ENCODE measurements at regions not wholly inside any gene's neighbourhood (a gene's known extent, or its start where the extent isn't known, plus 50 kb on each side); places are given as distances from the start of the nearest gene placed in this dataset.

- POLR2A ChIA-PET: no interaction called here
- H3K27me3 Mint-ChIP-seq: peaks cover 0 to 11% (median 5%) of the 10 kb centered on the region in 5 donors
- H3K4me3 Mint-ChIP-seq: no peak overlapping the region
- ATAC-seq (no peak), DNase-seq (no peak)
- H3K4me1 Mint-ChIP-seq: peaks cover 0 to 18% (median 0%) of the 10 kb centered on the region in 4 donors
- H3K27ac Mint-ChIP-seq: no peak overlapping the region
- no peaks in the 10 kb centered on the region for H3K9me3 Mint-ChIP-seq
- peaks cover 0 to 2% (median 0%) of the 10 kb centered on the region in 3 donors for H3K36me3 Mint-ChIP-seq
Observed at GRCh38 chr2:88854528-88854927, 163.1 kb downstream of the RPIA start.

- peaks cover 0 to 12% (median 2%) of the 10 kb centered on the region in 5 donors for H3K27me3 Mint-ChIP-seq
- DNase-seq: no peak
- H3K4me3 Mint-ChIP-seq: peak overlapping the region in 1 of 10 donors; percentile 2
- H3K9me3 Mint-ChIP-seq: no peaks in the 10 kb centered on the region
- peak in 1 of 2 donors; percentile 20 for ATAC-seq
- H3K4me1 Mint-ChIP-seq: peaks cover 0 to 14% (median 0%) of the 10 kb centered on the region in 4 donors
- POLR2A ChIA-PET: interaction anchor here (0.9 kb wide), 1 partner anchor 18 kb away, joined by 3 read pairs; no protein-coding TSS in a partner anchor
- peaks cover 0 to 3% (median 0%) of the 10 kb centered on the region in 3 donors for H3K36me3 Mint-ChIP-seq
- no peak overlapping the region for H3K27ac Mint-ChIP-seq
Observed at GRCh38 chr2:88855620-88856408, 164.3 kb downstream of the RPIA start.

GRCh38 chr2:88856409-88857135 lies 165.1 kb downstream of the RPIA start:
- ATAC-seq: no peak

GRCh38 chr2:88857274-88857741 lies 165.8 kb downstream of the RPIA start:
- Mint-ChIP-seq H3K27ac (peak overlapping the region in 1 of 10 donors; percentile 6), H3K27me3 (peaks cover 0 to 20% (median 8%) of the 10 kb centered on the region in 5 donors), H3K4me3 (peak overlapping the region in 1 of 10 donors; percentile 75), H3K9me3 (no peaks in the 10 kb centered on the region), H3K36me3 (peaks cover 0 to 3% (median 0%) of the 10 kb centered on the region in 3 donors), H3K4me1 (peaks cover 0 to 12% (median 0%) of the 10 kb centered on the region in 4 donors)
- ATAC-seq: no peak
- no peak for DNase-seq
- POLR2A ChIA-PET: no interaction called here

More at GRCh38 chr2:88856409-88857135, 165.1 kb downstream of the RPIA start:
- peak overlapping the region in 3 of 10 donors; percentile 1 to 57 (median 6) for H3K27ac Mint-ChIP-seq
- peaks cover 0 to 19% (median 6%) of the 10 kb centered on the region in 5 donors for H3K27me3 Mint-ChIP-seq
- H3K9me3 Mint-ChIP-seq: no peaks in the 10 kb centered on the region
- DNase-seq: no peak
- peak overlapping the region in 1 of 10 donors; percentile 75 for H3K4me3 Mint-ChIP-seq
- H3K36me3 Mint-ChIP-seq: peaks cover 0 to 3% (median 0%) of the 10 kb centered on the region in 3 donors
- H3K4me1 Mint-ChIP-seq: peaks cover 0 to 14% (median 0%) of the 10 kb centered on the region in 4 donors
- POLR2A ChIA-PET: interaction anchor here (0.9 kb wide), 1 partner anchor 19 kb away, joined by 3 read pairs; no protein-coding TSS in a partner anchor

- no peak for DNase-seq
- Mint-ChIP-seq H3K4me1 (peaks cover 0 to 7% (median 0%) of the 10 kb centered on the region in 4 donors), H3K4me3 (peak overlapping the region in 1 of 10 donors; percentile 75), H3K27me3 (peaks cover 0 to 17% (median 8%) of the 10 kb centered on the region in 5 donors), H3K27ac (peak overlapping the region in 1 of 10 donors; percentile 67), H3K36me3 (peaks cover 0 to 3% (median 0%) of the 10 kb centered on the region in 3 donors), H3K9me3 (no peaks in the 10 kb centered on the region)
- no peak for ATAC-seq
- POLR2A ChIA-PET: interaction anchor here (1.0 kb wide), 1 partner anchor 20 kb away, joined by 3 read pairs; no protein-coding TSS in a partner anchor
Observed at GRCh38 chr2:88857951-88858411, 166.5 kb downstream of the RPIA start.

- Mint-ChIP-seq H3K27ac (peak overlapping the region in 1 of 10 donors; percentile 30), H3K9me3 (no peaks in the 10 kb centered on the region), H3K4me3 (peak overlapping the region in 2 of 10 donors; percentile 54 to 83), H3K27me3 (peaks cover 0 to 29% (median 12%) of the 10 kb centered on the region in 5 donors), H3K36me3 (peaks cover 0 to 3% (median 0%) of the 10 kb centered on the region in 3 donors), H3K4me1 (peaks cover 0 to 2% (median 0%) of the 10 kb centered on the region in 4 donors)
- ATAC-seq: no peak
- no peak for DNase-seq
- POLR2A ChIA-PET: no interaction called here
Observed at GRCh38 chr2:88859461-88859860, 168.0 kb downstream of the RPIA start.

GRCh38 chr2:88860421-88861075 lies 169.1 kb downstream of the RPIA start:
- peak overlapping the region in 1 of 10 donors; percentile 83 for H3K4me3 Mint-ChIP-seq
- DNase-seq (no peak), ATAC-seq (no peak)
- H3K27ac Mint-ChIP-seq: peak overlapping the region in 2 of 10 donors; percentile 33 to 50
- H3K27me3 Mint-ChIP-seq: peaks cover 0 to 36% (median 14%) of the 10 kb centered on the region in 5 donors
- POLR2A ChIA-PET: interaction anchor here (2.2 kb wide), 1 partner anchor 28 kb away, joined by 7 read pairs; no protein-coding TSS in a partner anchor
- H3K36me3 Mint-ChIP-seq: peaks cover 0 to 3% (median 0%) of the 10 kb centered on the region in 3 donors
- peaks cover 0 to 10% (median 4%) of the 10 kb centered on the region in 4 donors for H3K4me1 Mint-ChIP-seq
- H3K9me3 Mint-ChIP-seq: no peaks in the 10 kb centered on the region

- Mint-ChIP-seq H3K36me3 (no peaks in the 10 kb centered on the region), H3K4me3 (peak overlapping the region in 7 of 10 donors; percentile 18 to 77 (median 38)), H3K9me3 (no peaks in the 10 kb centered on the region), H3K27me3 (peaks cover 0 to 37% (median 21%) of the 10 kb centered on the region in 5 donors), H3K4me1 (peaks cover 3 to 30% (median 20%) of the 10 kb centered on the region in 4 donors), H3K27ac (peak overlapping the region in 4 of 10 donors; percentile 23 to 54 (median 36))
- ATAC-seq: peak in 1 of 2 donors; percentile 46
- POLR2A ChIA-PET: no interaction called here
- no peak for DNase-seq
Observed at GRCh38 chr2:88865801-88866371, 174.4 kb downstream of the RPIA start.

GRCh38 chr2:88866756-88867155 lies 175.3 kb downstream of the RPIA start:
- no peak for ATAC-seq
- no peak for DNase-seq
- H3K27ac Mint-ChIP-seq: peak overlapping the region in 2 of 10 donors; percentile 33 to 81
- H3K27me3 Mint-ChIP-seq: peaks cover 3 to 34% (median 17%) of the 10 kb centered on the region in 5 donors
- no peaks in the 10 kb centered on the region for H3K36me3 Mint-ChIP-seq
- H3K4me1 Mint-ChIP-seq: peaks cover 3 to 30% (median 20%) of the 10 kb centered on the region in 4 donors
- POLR2A ChIA-PET: no interaction called here
- peak overlapping the region in 8 of 10 donors; percentile 9 to 77 (median 45) for H3K4me3 Mint-ChIP-seq
- H3K9me3 Mint-ChIP-seq: no peaks in the 10 kb centered on the region

- POLR2A ChIA-PET: no interaction called here
- H3K27ac Mint-ChIP-seq: no peak overlapping the region
- H3K4me3 Mint-ChIP-seq: peak overlapping the region in 1 of 10 donors; percentile 1
- ATAC-seq (no peak), DNase-seq (no peak)
- no peaks in the 10 kb centered on the region for H3K9me3 Mint-ChIP-seq
- H3K36me3 Mint-ChIP-seq: no peaks in the 10 kb centered on the region
- H3K4me1 Mint-ChIP-seq: peaks cover 3 to 30% (median 20%) of the 10 kb centered on the region in 4 donors
- peaks cover 5 to 29% (median 14%) of the 10 kb centered on the region in 5 donors for H3K27me3 Mint-ChIP-seq
Observed at GRCh38 chr2:88868861-88869260, 177.4 kb downstream of the RPIA start.

GRCh38 chr2:88870267-88870839 lies 178.9 kb downstream of the RPIA start:
- H3K36me3 Mint-ChIP-seq: no peaks in the 10 kb centered on the region

More at GRCh38 chr2:88870267-88870839, 178.9 kb downstream of the RPIA start:
- POLR2A ChIA-PET: no interaction called here
- H3K4me3 Mint-ChIP-seq: no peak overlapping the region
- H3K4me1 Mint-ChIP-seq: peaks cover 3 to 23% (median 16%) of the 10 kb centered on the region in 4 donors
- no peaks in the 10 kb centered on the region for H3K9me3 Mint-ChIP-seq
- H3K27me3 Mint-ChIP-seq: peaks cover 4 to 19% (median 13%) of the 10 kb centered on the region in 5 donors
- no peak for ATAC-seq
- no peak for DNase-seq
- H3K27ac Mint-ChIP-seq: no peak overlapping the region

Measured in naive thymus-derived CD8-positive, alpha-beta T cell (primary cell).